ENCODE measurements at regions not wholly inside any gene's neighbourhood (a gene's known extent, or its start where the extent isn't known, plus 50 kb on each side); places are given as distances from the start of the nearest gene placed in this dataset.

DNA sequence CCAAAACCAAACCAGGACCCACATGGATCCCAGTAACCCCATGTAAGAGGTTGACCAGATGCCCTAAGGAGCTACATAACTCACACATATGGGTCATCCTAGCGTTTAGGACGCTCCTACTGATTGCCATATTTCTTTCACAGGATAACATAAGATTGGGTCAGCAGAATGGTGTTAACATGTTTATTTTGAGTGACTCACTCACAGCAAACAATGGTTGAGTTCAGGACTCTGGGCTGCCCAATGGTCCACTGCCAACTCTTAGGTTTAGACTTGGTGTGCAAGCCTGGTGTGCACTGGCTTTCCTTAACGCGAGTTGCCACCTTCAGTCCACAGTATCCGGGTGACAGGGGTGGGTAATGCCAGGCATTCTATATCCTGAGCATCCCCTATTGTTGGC is 211.5 kb downstream of the GPAM start:
- Histone ChIP-seq H3K79me1 (ENCODE audit: low read depth, low read length) (no peaks in the 10 kb centered on the region), H2BK20ac (ENCODE audit: low read length) (no peak overlapping the region), H4K5ac (ENCODE audit: insufficient read length, low read depth, low read length) (no peak overlapping the region), H3K79me2 (ENCODE audit: control insufficient read depth in 1 of 2, insufficient read depth in 2 of 2, low read length in 2 of 2) (no peaks in the 10 kb centered on the region), H2BK12ac (ENCODE audit: low read depth, low read length) (no peak overlapping the region), H3K4me2 (ENCODE audit: insufficient read depth in 1 of 2, low read depth in 2 of 2, low read length in 2 of 2) (no peak overlapping the region), H3K4me1 (replicated peaks in 1 of 4; ENCODE audit: control insufficient read depth in 3 of 4, insufficient read depth in 4 of 4, low read length in 3 of 4) (no peaks in the 10 kb centered on the region), H3K27ac (ENCODE audit: low read depth, low read length) (no peak overlapping the region), H2BK120ac (replicated peaks; ENCODE audit: low read depth, low read length) (no peak overlapping the region), H3K23ac (ENCODE audit: insufficient read length) (no peak overlapping the region), H3K14ac (ENCODE audit: insufficient read length) (no peak overlapping the region), H3K36me3 (ENCODE audit: control insufficient read depth in 2 of 4, insufficient read depth in 4 of 4, low read length in 3 of 4) (no peaks in the 10 kb centered on the region), H4K20me1 (replicated peaks in 1 of 2; ENCODE audit: control insufficient read depth in 1 of 2, insufficient read depth in 2 of 2, low read length in 2 of 2) (no peaks in the 10 kb centered on the region), H3K56ac (replicated peaks; ENCODE audit: insufficient read length, low read depth, low read length) (no peak overlapping the region), H3K23me2 (ENCODE audit: low read depth, low read length) (peaks cover 1% of the 10 kb centered on the region; the same call in 1 of the 2 replicates), H2AK5ac (ENCODE audit: low read depth, low read length) (no peak overlapping the region), H4K8ac (ENCODE audit: extremely low read depth, insufficient read depth, low read length) (no peak overlapping the region), H3K27me3 (replicated peaks in 1 of 4; ENCODE audit: control insufficient read depth in 3 of 4, extremely low read depth in 1 of 4, insufficient read depth in 3 of 4, low read length in 3 of 4) (no peaks in the 10 kb centered on the region), H3K18ac (ENCODE audit: extremely low read depth, low read length) (no peak overlapping the region), H3K9ac (replicated peaks in 1 of 4; ENCODE audit: extremely low read depth in 1 of 4, low read depth in 3 of 4, low read length in 3 of 4) (no peak overlapping the region), H2BK15ac (ENCODE audit: low read length) (no peak overlapping the region), H4K91ac (replicated peaks; ENCODE audit: insufficient read length, low read length) (no peak overlapping the region), H2BK5ac (ENCODE audit: low read depth, low read length) (no peak overlapping the region), H2AFZ (ENCODE audit: low read length) (no peak overlapping the region), H3K9me3 (ENCODE audit: insufficient read depth in 2 of 2, low read depth in 1 of 2, low read length in 1 of 2) (no peaks in the 10 kb centered on the region), H3K4me3 (ENCODE audit: extremely low read depth in 1 of 4, insufficient read depth in 2 of 4, low read depth in 3 of 4, low read length in 4 of 4) (no peak overlapping the region), H3K4ac (replicated peaks; ENCODE audit: insufficient read length, low read depth, low read length) (no peak overlapping the region)
- POLR2A ChIA-PET (ENCODE audit: partially characterized antibody), result no interaction called here
- CTCF ChIA-PET (ENCODE audit: partially characterized antibody), result no interaction called here
- DNase-seq (ENCODE audit: low read depth in 1 of 2, low spot score in 2 of 2), result no peak
- FAIRE-seq, result no peak
- 57% methylated on average over 5 of the region's 5 CpGs; no CpG with 5 or more reads in 1 of the 2 experiments for WGBS, 2 experiments (ENCODE audit: extremely low coverage in 1 of 2, insufficient coverage in 1 of 2, insufficient read length in 1 of 2, insufficient replicate concordance in 2 of 2, low coverage in 1 of 2, low lambda C conversion rate in 2 of 2, missing lambda C conversion rate in 1 of 2)
- TF ChIP-seq, protein P1, sequence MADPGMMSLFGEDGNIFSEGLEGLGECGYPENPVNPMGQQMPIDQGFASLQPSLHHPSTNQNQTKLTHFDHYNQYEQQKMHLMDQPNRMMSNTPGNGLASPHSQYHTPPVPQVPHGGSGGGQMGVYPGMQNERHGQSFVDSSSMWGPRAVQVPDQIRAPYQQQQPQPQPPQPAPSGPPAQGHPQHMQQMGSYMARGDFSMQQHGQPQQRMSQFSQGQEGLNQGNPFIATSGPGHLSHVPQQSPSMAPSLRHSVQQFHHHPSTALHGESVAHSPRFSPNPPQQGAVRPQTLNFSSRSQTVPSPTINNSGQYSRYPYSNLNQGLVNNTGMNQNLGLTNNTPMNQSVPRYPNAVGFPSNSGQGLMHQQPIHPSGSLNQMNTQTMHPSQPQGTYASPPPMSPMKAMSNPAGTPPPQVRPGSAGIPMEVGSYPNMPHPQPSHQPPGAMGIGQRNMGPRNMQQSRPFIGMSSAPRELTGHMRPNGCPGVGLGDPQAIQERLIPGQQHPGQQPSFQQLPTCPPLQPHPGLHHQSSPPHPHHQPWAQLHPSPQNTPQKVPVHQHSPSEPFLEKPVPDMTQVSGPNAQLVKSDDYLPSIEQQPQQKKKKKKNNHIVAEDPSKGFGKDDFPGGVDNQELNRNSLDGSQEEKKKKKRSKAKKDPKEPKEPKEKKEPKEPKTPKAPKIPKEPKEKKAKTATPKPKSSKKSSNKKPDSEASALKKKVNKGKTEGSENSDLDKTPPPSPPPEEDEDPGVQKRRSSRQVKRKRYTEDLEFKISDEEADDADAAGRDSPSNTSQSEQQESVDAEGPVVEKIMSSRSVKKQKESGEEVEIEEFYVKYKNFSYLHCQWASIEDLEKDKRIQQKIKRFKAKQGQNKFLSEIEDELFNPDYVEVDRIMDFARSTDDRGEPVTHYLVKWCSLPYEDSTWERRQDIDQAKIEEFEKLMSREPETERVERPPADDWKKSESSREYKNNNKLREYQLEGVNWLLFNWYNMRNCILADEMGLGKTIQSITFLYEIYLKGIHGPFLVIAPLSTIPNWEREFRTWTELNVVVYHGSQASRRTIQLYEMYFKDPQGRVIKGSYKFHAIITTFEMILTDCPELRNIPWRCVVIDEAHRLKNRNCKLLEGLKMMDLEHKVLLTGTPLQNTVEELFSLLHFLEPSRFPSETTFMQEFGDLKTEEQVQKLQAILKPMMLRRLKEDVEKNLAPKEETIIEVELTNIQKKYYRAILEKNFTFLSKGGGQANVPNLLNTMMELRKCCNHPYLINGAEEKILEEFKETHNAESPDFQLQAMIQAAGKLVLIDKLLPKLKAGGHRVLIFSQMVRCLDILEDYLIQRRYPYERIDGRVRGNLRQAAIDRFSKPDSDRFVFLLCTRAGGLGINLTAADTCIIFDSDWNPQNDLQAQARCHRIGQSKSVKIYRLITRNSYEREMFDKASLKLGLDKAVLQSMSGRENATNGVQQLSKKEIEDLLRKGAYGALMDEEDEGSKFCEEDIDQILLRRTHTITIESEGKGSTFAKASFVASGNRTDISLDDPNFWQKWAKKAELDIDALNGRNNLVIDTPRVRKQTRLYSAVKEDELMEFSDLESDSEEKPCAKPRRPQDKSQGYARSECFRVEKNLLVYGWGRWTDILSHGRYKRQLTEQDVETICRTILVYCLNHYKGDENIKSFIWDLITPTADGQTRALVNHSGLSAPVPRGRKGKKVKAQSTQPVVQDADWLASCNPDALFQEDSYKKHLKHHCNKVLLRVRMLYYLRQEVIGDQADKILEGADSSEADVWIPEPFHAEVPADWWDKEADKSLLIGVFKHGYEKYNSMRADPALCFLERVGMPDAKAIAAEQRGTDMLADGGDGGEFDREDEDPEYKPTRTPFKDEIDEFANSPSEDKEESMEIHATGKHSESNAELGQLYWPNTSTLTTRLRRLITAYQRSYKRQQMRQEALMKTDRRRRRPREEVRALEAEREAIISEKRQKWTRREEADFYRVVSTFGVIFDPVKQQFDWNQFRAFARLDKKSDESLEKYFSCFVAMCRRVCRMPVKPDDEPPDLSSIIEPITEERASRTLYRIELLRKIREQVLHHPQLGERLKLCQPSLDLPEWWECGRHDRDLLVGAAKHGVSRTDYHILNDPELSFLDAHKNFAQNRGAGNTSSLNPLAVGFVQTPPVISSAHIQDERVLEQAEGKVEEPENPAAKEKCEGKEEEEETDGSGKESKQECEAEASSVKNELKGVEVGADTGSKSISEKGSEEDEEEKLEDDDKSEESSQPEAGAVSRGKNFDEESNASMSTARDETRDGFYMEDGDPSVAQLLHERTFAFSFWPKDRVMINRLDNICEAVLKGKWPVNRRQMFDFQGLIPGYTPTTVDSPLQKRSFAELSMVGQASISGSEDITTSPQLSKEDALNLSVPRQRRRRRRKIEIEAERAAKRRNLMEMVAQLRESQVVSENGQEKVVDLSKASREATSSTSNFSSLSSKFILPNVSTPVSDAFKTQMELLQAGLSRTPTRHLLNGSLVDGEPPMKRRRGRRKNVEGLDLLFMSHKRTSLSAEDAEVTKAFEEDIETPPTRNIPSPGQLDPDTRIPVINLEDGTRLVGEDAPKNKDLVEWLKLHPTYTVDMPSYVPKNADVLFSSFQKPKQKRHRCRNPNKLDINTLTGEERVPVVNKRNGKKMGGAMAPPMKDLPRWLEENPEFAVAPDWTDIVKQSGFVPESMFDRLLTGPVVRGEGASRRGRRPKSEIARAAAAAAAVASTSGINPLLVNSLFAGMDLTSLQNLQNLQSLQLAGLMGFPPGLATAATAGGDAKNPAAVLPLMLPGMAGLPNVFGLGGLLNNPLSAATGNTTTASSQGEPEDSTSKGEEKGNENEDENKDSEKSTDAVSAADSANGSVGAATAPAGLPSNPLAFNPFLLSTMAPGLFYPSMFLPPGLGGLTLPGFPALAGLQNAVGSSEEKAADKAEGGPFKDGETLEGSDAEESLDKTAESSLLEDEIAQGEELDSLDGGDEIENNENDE (IDR thresholded peaks at IDR 0.05; ENCODE audit: insufficient replicate concordance, low read length), result no peak

Data from H1 (cell line).